Panc1 (cell line): ENCODE measurements at regions not wholly inside any gene's neighbourhood (a gene's known extent, or its start where the extent isn't known, plus 50 kb on each side); places are given as distances from the start of the nearest gene placed in this dataset.

Experiments used
- CTCF ChIP-seq: fragments of 450-650 bp; IDR thresholded peaks from 2 replicates; pipeline ENCODE4 v1.5.1; 2017; ENCODE audit warnings: mild to moderate bottlenecking
- POLR2AphosphoS5 ChIP-seq: IDR thresholded peaks from 2 replicates; pipeline ENCODE4 v1.6.1; 2012; ENCODE audit warnings: mild to moderate bottlenecking, low read depth, low read length, moderate library complexity
- REST ChIP-seq, 2 experiments: IDR thresholded peaks; 2 replicates each; pipeline ENCODE4 v1.6.1; 2011 to 2012; ENCODE audit warnings: low read depth in 2 of 2, control low read depth in 1 of 2, low read length in 1 of 2, mild to moderate bottlenecking in 1 of 2, moderate library complexity in 1 of 2; ENCODE audit not compliant: insufficient read depth in 1 of 2
- SIN3A ChIP-seq: IDR thresholded peaks from 2 replicates; pipeline ENCODE4 v1.6.1; 2012; ENCODE audit warnings: low read depth, mild to moderate bottlenecking, low read length, moderate library complexity, borderline replicate concordance; ENCODE audit not compliant: insufficient read depth

- TF ChIP-seq CTCF (no peak), SIN3A (no peak), REST (IDR thresholded peaks at IDR 0.05; ENCODE audit: insufficient read depth in 1 of 2, low read depth in 2 of 2, low read length in 1 of 2) (no peak), POLR2AphosphoS5 (no peak)
Observed at GRCh38 chr20:12882832-12883506, 125.8 kb upstream of the SPTLC3 start.
